Skin of body (tissue), 1 donor: ENCODE measurements at regions not wholly inside any gene's neighbourhood (a gene's known extent, or its start where the extent isn't known, plus 50 kb on each side); places are given as distances from the start of the nearest gene placed in this dataset.

Experiments used
- DNase-seq: peaks from one replicate; lab custom pipeline; 2025; lab: John Stamatoyannopoulos, UW

GRCh38 chr5:125276096-125276495 lies 529.7 kb upstream of the ZNF608 start:
- no peak for DNase-seq

DNA sequence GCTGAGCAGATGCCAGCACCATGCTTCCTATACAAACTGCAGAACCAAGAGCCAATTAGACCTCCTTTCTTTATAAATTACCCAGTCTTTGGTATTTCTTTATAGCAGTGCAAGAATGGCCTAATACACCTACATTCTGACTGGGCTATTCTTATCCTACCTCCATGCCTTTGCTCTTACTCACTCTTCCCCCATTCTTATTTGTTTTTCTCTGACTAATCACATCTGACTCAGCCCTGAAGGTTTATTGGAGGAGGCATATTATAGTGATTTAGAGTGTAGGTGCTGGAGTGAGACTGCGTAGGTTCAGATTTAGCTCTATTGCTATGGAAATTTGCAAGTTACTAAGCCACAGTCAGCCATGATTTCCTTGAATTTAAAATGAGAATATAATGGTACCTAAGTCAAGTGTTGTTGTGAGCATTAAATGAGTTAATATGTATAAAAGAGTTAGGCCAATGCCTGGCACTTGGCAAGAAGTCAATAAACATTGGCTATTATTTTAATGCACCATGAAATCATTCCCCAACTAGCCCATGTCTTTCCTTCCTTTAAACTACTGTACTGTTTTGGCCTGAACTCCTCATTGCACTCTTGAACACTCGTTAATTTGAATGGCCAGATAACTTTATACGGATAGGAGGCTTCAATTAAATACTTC lies 531.2 kb upstream of the ZNF608 start:
- DNase-seq, result no peak

GRCh38 chr5:125278711-125279110 lies 532.3 kb upstream of the ZNF608 start:
- DNase-seq, result no peak

DNA sequence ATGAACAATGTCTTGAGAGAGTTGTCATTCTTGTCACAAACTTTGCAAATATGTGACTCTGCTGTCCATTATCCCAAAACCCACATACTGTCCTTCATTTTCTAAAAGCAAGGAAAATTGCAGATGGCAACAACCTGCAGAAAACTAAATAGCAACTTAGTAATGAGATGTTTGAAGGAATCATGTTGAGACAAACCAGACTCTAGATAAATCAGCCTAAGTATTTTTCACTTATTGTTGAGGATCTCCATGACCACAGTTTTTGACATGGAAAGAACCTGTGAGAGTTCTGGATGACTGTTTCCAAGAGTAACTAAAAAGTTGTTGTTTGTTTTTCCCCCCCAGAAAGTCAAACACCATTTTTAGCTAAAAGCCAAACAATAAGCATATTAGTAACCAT lies 535.2 kb upstream of the ZNF608 start:
- no peak for DNase-seq

DNA sequence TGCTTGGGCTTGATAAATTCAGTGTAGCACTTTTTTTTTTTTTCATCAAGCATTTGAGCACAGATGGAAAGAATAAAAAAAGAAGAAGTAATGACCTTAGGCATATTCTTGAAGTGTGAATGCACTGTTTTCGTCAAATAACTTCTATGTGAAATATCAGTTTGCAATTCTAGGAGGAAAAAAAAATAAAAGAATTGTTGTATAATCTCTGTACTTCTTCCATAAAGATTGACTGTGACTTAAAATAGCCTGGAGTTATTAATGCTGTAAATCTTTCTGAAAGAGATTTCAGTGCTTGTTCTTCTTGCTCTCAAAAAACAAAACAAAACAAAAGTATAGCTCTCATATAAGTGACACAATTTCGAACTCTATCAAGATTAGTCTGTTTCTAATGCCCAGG lies 536.9 kb upstream of the ZNF608 start:
- no peak for DNase-seq

DNA sequence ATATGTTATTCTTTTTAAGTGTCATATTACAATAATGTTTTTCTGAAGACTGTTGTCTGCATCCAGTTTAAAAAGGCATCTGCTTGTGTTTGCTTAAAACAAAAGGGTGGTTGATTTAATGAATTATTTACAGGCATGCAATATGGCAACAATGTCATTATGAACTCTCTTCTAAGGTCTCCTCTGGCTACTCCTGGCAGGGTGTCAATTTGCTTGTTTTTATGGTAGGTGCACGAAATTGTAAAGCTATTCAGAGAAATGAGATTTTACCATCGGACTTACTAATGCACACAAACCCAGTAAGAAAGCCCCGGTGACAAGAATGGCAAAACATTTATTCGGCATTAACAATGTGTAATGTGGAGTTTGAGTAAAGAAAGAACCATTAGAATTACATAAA lies 539.8 kb upstream of the ZNF608 start:
- no peak for DNase-seq

DNA sequence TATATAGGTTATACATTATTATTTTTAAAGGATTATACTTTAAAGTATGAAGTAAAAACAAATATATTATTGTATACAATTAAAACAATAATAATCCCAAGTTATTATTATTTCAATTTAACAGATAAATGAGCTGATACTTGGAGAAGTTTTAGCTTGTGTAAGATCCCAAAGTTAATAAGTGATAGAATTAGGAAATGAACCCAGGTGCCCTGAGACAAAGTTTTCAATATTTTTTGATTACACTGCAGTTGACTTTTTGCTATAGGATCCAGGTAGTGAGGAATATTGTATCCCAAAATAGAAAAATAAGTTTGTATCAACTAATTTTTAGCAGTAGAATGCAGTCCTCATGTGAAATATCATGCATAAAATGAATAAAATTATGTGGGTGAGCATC lies 543.2 kb upstream of the ZNF608 start:
- no peak for DNase-seq

- DNase-seq, result no peak
Measured at GRCh38 chr5:125290935-125291334, 544.5 kb upstream of the ZNF608 start.

GRCh38 chr5:125291447-125291846 lies 545.0 kb upstream of the ZNF608 start:
- DNase-seq, result no peak

DNA sequence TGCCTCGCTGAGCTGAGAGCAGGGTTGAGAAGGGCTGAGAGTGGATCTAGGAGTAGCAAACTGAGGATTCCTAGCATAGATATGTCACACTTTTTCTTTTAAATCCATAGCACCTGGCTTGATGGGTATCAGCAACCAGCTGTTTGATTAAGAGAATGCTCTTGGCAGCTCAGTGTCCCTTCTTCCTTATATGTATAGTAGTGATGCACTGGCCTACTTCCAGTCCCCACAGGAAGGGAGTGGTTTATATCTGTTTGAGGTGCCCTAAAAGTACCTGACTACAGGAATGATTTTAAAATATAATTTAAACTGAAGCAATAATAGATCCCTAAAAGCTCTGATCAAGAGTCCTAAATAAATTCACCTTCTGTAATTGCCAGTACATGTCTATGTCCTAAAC lies 546.8 kb upstream of the ZNF608 start:
- DNase-seq, result no peak

GRCh38 chr5:125293726-125294125 lies 547.3 kb upstream of the ZNF608 start:
- DNase-seq, result no peak

DNA sequence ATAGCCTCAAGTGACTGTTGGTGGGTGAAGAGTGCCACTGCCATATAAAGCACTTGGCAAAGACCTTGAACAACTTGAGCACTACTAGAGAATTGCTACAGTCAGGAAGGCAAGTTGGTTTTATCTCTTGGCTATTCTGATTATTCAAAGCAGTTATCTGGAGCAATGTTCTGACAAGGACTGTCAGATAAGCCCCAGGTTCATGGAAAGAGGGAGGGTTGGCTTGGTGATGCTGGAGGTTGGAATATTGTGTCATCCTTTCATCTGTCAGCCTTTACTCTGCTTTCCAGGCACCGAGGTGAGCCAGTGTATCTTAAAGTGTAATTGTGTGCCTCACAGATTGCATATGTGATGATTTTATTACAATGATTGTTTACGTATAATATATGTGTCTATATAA lies 548.4 kb upstream of the ZNF608 start:
- no peak for DNase-seq

GRCh38 chr5:125295405-125295872 lies 549.0 kb upstream of the ZNF608 start:
- no peak for DNase-seq

- DNase-seq, result no peak
Measured at GRCh38 chr5:125298258-125298657, 551.8 kb upstream of the ZNF608 start.

DNA sequence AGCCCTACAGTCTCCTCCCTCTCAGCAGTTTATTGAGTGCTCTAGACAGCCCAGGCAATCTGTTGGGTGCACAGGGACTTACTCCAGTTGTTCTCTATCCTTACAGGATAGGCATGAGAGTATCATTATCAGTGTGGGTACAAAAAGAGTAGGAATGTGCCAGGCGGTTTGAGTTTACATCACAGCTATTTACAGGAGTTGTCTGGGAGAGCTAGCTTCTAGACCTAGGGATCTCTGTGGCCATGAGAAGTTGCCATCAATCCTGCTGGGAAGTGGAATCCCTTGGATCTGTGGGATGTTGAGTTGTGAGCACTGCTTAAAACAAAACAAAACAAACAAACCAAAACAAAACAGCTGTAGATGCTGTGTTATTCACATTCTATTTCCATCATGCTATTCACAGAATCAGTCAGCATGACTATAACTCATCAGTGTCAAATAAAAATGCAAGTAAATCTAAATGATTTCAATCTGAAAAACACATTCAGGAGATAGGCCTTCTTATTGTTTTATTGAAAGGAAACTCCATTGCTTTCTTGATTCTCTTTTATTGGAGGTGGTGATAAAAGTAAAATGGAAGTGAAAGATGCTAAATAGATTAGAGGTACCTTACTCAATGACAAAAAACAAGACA lies 552.4 kb upstream of the ZNF608 start:
- peak; percentile 16 for DNase-seq

DNA sequence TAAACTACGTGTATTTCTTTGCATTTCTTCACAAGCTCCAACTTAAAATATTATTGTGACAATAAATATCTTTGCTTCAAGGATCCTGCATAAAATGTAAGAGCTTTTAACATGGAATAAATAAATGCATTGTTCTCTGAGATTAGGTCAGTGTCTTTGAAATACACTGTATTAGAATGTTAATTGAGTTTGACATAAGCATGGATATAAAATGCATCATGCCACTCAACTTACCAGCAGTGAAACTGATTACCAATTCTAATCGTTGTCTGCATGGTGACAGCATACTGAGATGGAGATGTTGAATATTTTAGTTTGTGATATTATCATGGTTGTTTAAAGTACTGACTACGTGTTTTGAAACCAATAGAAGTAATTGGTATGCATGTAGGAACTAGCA lies 555.3 kb upstream of the ZNF608 start:
- no peak for DNase-seq

DNA sequence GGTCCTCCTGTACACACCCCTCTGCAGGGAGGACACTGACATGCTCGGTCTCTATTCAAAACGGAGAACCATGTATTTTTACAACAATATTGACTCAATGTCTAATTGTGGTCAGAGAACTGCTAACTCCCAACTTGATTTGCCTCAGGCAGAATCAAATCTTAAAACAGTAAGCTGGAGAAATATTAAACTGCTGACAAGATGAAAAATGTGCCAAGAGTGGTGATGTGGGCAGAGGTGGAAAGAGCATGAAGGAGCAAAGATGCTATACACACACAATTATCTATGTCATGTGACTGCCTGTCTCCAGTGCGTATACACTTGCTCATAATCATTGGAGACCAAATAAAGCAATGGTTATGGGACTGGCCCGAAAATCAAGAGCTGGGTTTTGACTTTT lies 556.1 kb upstream of the ZNF608 start:
- no peak for DNase-seq

- DNase-seq, result no peak
Measured at GRCh38 chr5:125306741-125307140, 560.3 kb upstream of the ZNF608 start.

- no peak for DNase-seq
Measured at GRCh38 chr5:125310749-125311148, 564.3 kb upstream of the ZNF608 start.

GRCh38 chr5:125311743-125312142 lies 565.3 kb upstream of the ZNF608 start:
- DNase-seq, result peak; percentile 57

DNA sequence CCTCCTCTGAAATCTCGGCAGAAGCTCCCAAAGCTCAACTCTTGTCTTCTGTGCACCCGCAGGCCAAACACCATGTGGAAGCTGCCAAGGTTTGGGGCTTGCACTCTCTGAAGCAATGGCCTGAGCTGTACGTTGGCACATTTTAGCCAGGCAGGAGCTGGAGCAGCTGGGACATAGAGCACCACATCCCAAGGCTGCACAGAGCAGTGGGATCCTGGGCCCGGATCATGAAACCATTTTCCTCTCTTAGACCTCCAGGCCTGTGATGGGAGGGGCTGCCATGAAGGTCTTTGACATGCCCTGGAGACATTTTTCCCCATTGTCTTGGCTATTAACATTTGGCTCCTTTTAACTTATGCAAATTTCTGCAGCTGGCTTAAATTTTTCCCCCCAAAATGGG lies 567.1 kb upstream of the ZNF608 start:
- DNase-seq, result no peak

DNA sequence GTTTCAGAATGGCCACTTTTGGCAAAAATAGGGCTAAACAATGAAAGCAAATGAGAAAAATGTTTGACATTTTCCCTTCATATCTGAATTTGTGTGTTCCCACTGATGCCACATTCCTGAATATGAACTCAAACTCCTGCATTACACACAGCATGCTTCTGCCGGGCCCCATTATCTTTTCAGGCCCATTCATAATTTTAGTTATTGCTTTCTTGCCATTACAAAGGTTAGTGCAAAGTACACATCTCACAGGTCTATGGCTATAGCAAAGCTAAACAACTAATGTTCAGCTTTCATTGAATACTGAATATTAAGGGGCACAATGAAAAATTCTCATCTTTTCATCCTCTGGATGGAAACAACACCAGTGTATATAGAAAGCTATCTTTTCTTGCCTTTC lies 568.9 kb upstream of the ZNF608 start:
- no peak for DNase-seq

DNA sequence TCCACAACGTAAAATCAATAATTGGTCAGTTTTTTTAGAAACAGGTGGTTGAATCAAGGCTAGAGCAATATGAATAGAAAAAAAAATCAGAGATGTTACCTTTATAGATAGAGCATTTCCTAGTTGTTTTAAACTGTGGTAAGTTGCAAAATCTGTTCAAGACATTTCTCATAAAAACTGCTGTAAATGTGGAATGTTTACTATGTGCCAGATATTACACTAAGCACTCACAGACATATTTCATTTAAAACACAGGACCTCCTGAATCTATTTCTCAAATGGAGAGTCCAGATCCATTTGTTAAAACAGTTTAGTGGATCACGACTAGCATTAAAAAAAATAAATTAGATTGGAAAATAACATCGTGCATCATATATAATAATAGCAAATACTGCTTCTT lies 570.0 kb upstream of the ZNF608 start:
- no peak for DNase-seq
